ENCODE measurements at regions not wholly inside any gene's neighbourhood (a gene's known extent, or its start where the extent isn't known, plus 50 kb on each side); places are given as distances from the start of the nearest gene placed in this dataset.

- ChIA-PET POLR2A (no interaction called here), CTCF (no interaction called here)
- H3K27me3 Mint-ChIP-seq (ENCODE audit: low read depth): no peaks in the 10 kb centered on the region
- no peak overlapping the region for H3K4me3 Mint-ChIP-seq
- H3K27ac Mint-ChIP-seq: no peak overlapping the region
- H3K9me3 Mint-ChIP-seq: no peaks in the 10 kb centered on the region
- TF ChIP-seq IRF1 (CRISPR knock-in tag; IDR thresholded peaks at IDR 0.05) (no peak), ATF1 (CRISPR knock-in tag; IDR thresholded peaks at IDR 0.05) (no peak), ZNF219 (CRISPR knock-in tag; IDR thresholded peaks at IDR 0.05; ENCODE audit: borderline replicate concordance) (no peak), NR2C2 (CRISPR knock-in tag; IDR thresholded peaks at IDR 0.05) (no peak), CBFB (CRISPR knock-in tag; IDR thresholded peaks at IDR 0.05; ENCODE audit: low read depth) (no peak), TCF7 (CRISPR knock-in tag; IDR thresholded peaks at IDR 0.05; ENCODE audit: low read depth) (no peak), MXD4 (CRISPR knock-in tag; IDR thresholded peaks at IDR 0.05; ENCODE audit: borderline replicate concordance) (no peak), EMX1 (CRISPR knock-in tag; IDR thresholded peaks at IDR 0.05) (no peak), ATF3 (CRISPR knock-in tag; conservative IDR thresholded peaks at IDR 0.05) (no peak), GABPB1 (CRISPR knock-in tag; IDR thresholded peaks at IDR 0.05) (no peak), NFE2L1 (CRISPR knock-in tag; IDR thresholded peaks at IDR 0.05) (no peak), ZNF263 (CRISPR knock-in tag; IDR thresholded peaks at IDR 0.05; ENCODE audit: low read depth) (no peak), ZNF425 (CRISPR knock-in tag; conservative IDR thresholded peaks at IDR 0.05) (no peak), STAT6 (CRISPR knock-in tag; conservative IDR thresholded peaks at IDR 0.05; ENCODE audit: low read depth) (no peak), SMAD4 (CRISPR knock-in tag; IDR thresholded peaks at IDR 0.05) (no peak), ZNF512 (CRISPR knock-in tag; IDR thresholded peaks at IDR 0.05; ENCODE audit: borderline replicate concordance) (no peak), ZNF423 (CRISPR knock-in tag; IDR thresholded peaks at IDR 0.05) (no peak), ELF4 (CRISPR knock-in tag; IDR thresholded peaks at IDR 0.05; ENCODE audit: low read depth) (no peak)
- no peaks in the 10 kb centered on the region for H3K36me3 Mint-ChIP-seq
- DNase-seq (ENCODE audit: low spot score) (no peak), ATAC-seq (no peak)
- H3K4me1 Mint-ChIP-seq: no peaks in the 10 kb centered on the region; the same call in 1 of the 2 replicates
Measured at GRCh38 chr17:71251951-71252350, 868.9 kb upstream of the SOX9 start.

- ChIA-PET CTCF (no interaction called here), POLR2A (no interaction called here)
- ATAC-seq: no peak
- Mint-ChIP-seq H3K36me3 (no peaks in the 10 kb centered on the region), H3K27ac (no peak overlapping the region), H3K4me1 (no peaks in the 10 kb centered on the region; the same call in 1 of the 2 replicates), H3K27me3 (ENCODE audit: low read depth) (no peaks in the 10 kb centered on the region), H3K4me3 (no peak overlapping the region), H3K9me3 (no peaks in the 10 kb centered on the region)
- TF ChIP-seq ZNF423 (CRISPR knock-in tag; IDR thresholded peaks at IDR 0.05): no peak
- TF ChIP-seq E2F5 (CRISPR knock-in tag; IDR thresholded peaks at IDR 0.05): no peak
- no peak for TF ChIP-seq E2F4 (CRISPR knock-in tag; IDR thresholded peaks at IDR 0.05; ENCODE audit: borderline replicate concordance, low read depth)
- DNase-seq (ENCODE audit: low spot score): no peak
Measured at GRCh38 chr17:71252436-71252835, 868.4 kb upstream of the SOX9 start.
